Psoas muscle (tissue), 7 donors: ENCODE measurements at regions not wholly inside any gene's neighbourhood (a gene's known extent, or its start where the extent isn't known, plus 50 kb on each side); places are given as distances from the start of the nearest gene placed in this dataset.

Experiments used
- ATAC-seq, 4 donors: fragments of 200-7000 bp; cut with Tn5 transposase; one replicate each; pipeline ENCODE4 v1.9.1; 2020; ENCODE audit warnings: moderate library complexity in 3 of 4, mild to moderate bottlenecking in 2 of 4
- DNase-seq, 2 donors: peaks; one replicate each; pipeline ENCODE4 v3.0.0-alpha.2; 2020
- H3K27ac ChIP-seq: fragments of 200-600 bp; one replicate; pipeline ENCODE4 v1.8.0; 2022
- H3K27me3 ChIP-seq, 3 donors: fragments of 200-600 bp in 1 of 3; one replicate each; pipeline versions ENCODE4 v1.6.1 to v1.8.0; 2013 to 2022; ENCODE audit warnings: low read length in 2 of 3, mild to moderate bottlenecking in 2 of 3, moderate library complexity in 1 of 3; ENCODE audit not compliant: insufficient read depth in 3 of 3
- H3K36me3 ChIP-seq, 2 donors: fragments of 200-600 bp in 1 of 2; one replicate each; pipeline versions ENCODE4 v1.6.1 to v1.8.0; 2013 to 2022; ENCODE audit warnings: low read depth in 1 of 2, mild to moderate bottlenecking in 1 of 2, moderate library complexity in 1 of 2; ENCODE audit not compliant: insufficient read depth in 1 of 2
- H3K4me1 ChIP-seq: fragments of 200-600 bp; one replicate; pipeline ENCODE4 v1.8.0; 2022
- H3K4me3 ChIP-seq: fragments of 200-600 bp; one replicate; pipeline ENCODE4 v1.8.0; 2022; ENCODE audit warnings: mild to moderate bottlenecking
- H3K9me3 ChIP-seq: fragments of 200-600 bp; one replicate; pipeline ENCODE4 v1.8.0; 2022
- WGBS, 3 donors: extraction: QIAGEN DNeasy Blood & Tissue Kit; methylation state at CpG; one replicate each; pipeline versions ENCODE4 v1.1.6 to v1.1.7; 2013; 5-methylcytosine and 5-hydroxymethylcytosine counted together
- intact Hi-C, 2 donors: fragments of 100-400 bp; cut with DNase I; formaldehyde crosslinking; loops; one replicate each; pipeline versions ENCODE4 v1.11.0 to v1.14.2; 2022
- TF ChIP-seq, protein P1 (sequence below): fragments of 200-600 bp; IDR thresholded peaks from one replicate; pipeline ENCODE4 v1.8.0; 2022; ENCODE audit warnings: antibody characterized with exemption
- donor health status: healthy with polysubstance abuse.
- donor health status: DM: no; HTN: no; CAD: no; lungs with moderate emphysema.
- donor health status: Bipolar disorder and iron deficiency.
- donor health status: healthy.
- donor health status: DM: yes; HTN: yes; CAD: no.
- donor health status: DM: no; HTN: no; CAD: no.
- donor health status: DM: yes; HTN: yes; CAD: no.

DNA sequence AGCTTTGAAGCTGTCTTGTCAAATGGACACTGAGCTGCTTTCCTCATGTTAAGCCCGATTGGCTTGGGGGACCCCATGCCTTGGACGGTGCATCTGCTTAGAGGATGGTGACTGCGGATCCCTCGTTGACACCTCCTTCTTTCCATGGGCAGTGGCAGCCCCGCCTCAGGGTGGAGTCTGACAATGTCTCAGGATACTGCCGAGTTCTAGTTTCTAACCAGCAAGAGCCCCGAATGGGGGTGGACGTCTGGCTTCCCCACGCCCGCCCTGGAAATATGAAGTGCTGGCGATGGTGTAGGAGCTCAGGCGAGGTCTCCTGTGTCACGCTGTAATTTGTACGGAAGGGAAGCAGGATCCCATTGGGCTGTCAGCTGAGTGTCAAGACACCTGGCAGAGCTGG is 106.2 kb upstream of the CTBP2 start:
- ATAC-seq, result no peak
- intact Hi-C loops, result no loop called here
- H3K36me3 ChIP-seq, result no peaks in the 10 kb centered on the region
- TF ChIP-seq, protein P1, sequence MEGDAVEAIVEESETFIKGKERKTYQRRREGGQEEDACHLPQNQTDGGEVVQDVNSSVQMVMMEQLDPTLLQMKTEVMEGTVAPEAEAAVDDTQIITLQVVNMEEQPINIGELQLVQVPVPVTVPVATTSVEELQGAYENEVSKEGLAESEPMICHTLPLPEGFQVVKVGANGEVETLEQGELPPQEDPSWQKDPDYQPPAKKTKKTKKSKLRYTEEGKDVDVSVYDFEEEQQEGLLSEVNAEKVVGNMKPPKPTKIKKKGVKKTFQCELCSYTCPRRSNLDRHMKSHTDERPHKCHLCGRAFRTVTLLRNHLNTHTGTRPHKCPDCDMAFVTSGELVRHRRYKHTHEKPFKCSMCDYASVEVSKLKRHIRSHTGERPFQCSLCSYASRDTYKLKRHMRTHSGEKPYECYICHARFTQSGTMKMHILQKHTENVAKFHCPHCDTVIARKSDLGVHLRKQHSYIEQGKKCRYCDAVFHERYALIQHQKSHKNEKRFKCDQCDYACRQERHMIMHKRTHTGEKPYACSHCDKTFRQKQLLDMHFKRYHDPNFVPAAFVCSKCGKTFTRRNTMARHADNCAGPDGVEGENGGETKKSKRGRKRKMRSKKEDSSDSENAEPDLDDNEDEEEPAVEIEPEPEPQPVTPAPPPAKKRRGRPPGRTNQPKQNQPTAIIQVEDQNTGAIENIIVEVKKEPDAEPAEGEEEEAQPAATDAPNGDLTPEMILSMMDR, result no peak
- H3K4me1 ChIP-seq, result no peaks in the 10 kb centered on the region
- peaks cover 0 to 6% (median 0%) of the 10 kb centered on the region in 3 donors for H3K27me3 ChIP-seq
- 66 to 72% (median 68%) methylated on average over 14 of the region's 14 CpGs for WGBS, 3 donors
- no peaks in the 10 kb centered on the region for H3K9me3 ChIP-seq
- DNase-seq, result no peak
- no peak overlapping the region for H3K27ac ChIP-seq
- no peak overlapping the region for H3K4me3 ChIP-seq

DNA sequence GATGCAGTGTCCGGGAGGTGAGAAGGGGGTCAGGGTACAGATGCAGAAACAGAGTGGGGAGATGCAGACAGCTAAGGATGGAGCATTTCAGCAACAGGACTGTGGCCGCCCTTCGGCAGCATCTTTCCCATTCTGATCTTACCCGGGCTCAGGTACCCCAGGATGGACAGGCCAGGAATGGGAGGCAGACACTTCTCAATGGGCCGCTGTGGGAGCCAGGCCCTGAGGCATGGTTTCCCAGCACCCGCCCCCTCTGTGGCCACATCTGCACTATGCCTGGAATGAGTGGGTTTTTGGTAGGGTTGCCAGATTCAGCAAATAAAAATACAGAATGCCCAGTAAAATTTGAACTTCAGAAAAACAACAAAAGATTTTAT is 105.2 kb upstream of the CTBP2 start:
- Histone ChIP-seq H3K27ac (no peak overlapping the region), H3K4me3 (no peak overlapping the region), H3K36me3 (no peaks in the 10 kb centered on the region), H3K4me1 (no peaks in the 10 kb centered on the region), H3K9me3 (no peaks in the 10 kb centered on the region), H3K27me3 (peaks cover 0 to 6% (median 0%) of the 10 kb centered on the region in 3 donors)
- TF ChIP-seq, protein P1, result no peak
- intact Hi-C loops, result no loop called here
- WGBS, 3 donors, result 83 to 86% (median 86%) methylated on average over 6 of the region's 6 CpGs
- DNase-seq (no peak), ATAC-seq (no peak)

DNA sequence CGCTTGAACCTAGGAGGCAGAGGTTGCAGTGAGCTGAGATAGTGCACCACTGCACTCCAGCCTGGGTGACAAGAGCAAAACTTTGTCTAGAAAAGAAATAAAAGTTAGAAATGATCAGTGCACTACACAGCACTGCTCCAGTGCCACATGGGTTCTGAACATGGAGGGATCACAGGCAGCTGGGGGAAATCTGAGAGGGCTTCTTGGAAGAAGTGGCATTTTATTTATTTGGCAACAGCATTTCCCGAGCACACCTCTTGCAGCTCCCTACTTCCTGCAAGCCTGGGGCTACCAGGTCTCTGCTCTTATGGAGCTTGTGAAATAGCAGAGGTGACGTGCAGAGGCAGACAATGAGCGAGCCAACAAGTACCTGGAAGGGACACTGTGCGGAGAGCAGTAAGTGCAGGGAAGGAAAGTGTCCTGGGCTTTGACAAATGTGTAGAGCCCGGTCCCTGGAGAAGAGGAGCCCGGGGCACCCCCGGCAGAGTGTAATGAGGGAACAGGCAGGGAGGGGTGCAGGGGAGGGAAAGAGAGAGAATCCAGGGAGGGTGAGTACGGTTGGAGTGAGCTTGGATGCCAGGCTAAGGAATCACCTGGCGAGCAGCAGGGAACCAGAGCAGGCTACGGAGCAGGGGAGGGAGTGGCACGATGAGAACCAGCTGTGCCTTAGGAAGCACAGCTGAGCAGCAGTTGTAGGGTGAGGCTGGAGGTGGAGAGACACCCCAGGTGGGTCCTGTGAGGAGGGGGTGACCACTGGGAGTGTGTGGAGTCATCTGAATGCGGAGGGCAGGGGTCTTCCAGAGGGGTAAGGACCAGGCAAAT is 104.6 kb upstream of the CTBP2 start:
- 65 to 67% (median 66%) methylated on average over 13 of the region's 13 CpGs for WGBS, 3 donors

DNA sequence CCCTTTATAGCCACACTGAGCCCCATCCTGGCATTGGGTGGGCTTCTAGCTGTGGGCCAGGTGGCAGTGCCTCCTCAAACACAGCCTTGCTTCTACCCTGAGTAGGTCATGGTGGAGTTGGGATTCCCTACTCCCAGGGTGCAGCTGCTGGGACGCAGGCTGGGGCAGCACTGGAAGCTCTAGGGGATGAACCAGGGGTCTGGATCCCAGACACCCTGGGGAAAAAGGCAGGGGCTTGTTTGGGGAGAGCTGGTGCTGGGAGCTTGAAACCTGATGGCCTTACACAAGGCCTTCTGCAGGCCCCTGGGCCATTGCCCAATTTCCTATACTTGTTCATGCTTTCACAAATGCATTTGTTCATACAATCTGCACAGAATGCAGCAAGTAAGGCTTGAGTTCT is 103.7 kb upstream of the CTBP2 start:
- H3K27ac ChIP-seq, result no peak overlapping the region
- WGBS, 3 donors, result 77 to 84% (median 83%) methylated on average over 1 of the region's 1 CpG
- ATAC-seq, result no peak
- no peaks in the 10 kb centered on the region for H3K36me3 ChIP-seq
- no peak overlapping the region for H3K4me3 ChIP-seq
- intact Hi-C loops, result no loop called here
- no peaks in the 10 kb centered on the region for H3K27me3 ChIP-seq
- no peak for DNase-seq
- no peaks in the 10 kb centered on the region for H3K9me3 ChIP-seq
- TF ChIP-seq, protein P1, result no peak
- no peaks in the 10 kb centered on the region for H3K4me1 ChIP-seq

More for the DNA sequence above, 104.6 kb upstream of the CTBP2 start:
- TF ChIP-seq, protein P1, result no peak
- Histone ChIP-seq H3K4me1 (no peaks in the 10 kb centered on the region), H3K27me3 (peaks cover 0 to under 1% (median 0%) of the 10 kb centered on the region in 3 donors), H3K27ac (no peak overlapping the region), H3K4me3 (no peak overlapping the region), H3K36me3 (no peaks in the 10 kb centered on the region), H3K9me3 (no peaks in the 10 kb centered on the region)
- no peak for DNase-seq
- intact Hi-C loops, result no loop called here
- no peak for ATAC-seq

DNA sequence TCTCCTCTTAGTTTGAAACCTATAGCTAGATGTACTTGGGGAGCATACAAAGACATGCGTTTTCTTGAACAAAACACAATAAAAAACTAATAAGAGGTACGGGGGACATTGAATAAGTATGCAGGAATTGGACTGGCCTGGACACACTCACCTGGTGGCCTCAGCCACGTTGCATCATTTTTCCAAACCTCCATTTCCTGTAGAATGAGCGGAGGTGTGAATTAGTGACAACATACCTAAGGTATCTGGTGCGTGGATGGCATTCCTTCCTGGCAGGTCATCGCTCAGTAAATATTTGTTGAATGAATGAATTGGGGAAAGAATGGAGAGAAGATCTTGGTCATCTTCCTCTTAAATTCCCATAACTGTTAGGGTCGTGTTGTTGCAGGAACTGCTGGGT is 103.2 kb upstream of the CTBP2 start:
- no peak overlapping the region for H3K27ac ChIP-seq

More for the DNA sequence above, 103.2 kb upstream of the CTBP2 start:
- no peaks in the 10 kb centered on the region for H3K27me3 ChIP-seq
- H3K4me1 ChIP-seq, result no peaks in the 10 kb centered on the region
- ATAC-seq (no peak), DNase-seq (no peak)
- TF ChIP-seq, protein P1, result no peak
- intact Hi-C loops, result no loop called here
- H3K9me3 ChIP-seq, result no peaks in the 10 kb centered on the region
- WGBS, 3 donors, result 72 to 77% (median 75%) methylated on average over 7 of the region's 7 CpGs
- H3K4me3 ChIP-seq, result no peak overlapping the region
- no peaks in the 10 kb centered on the region for H3K36me3 ChIP-seq
